Non-pigmented ciliary epithelial cell (primary cell): ENCODE measurements at regions not wholly inside any gene's neighbourhood (a gene's known extent, or its start where the extent isn't known, plus 50 kb on each side); places are given as distances from the start of the nearest gene placed in this dataset.
"Not testable (repeated sequence)": the region's sequence is repeated elsewhere in the genome, so short reads cannot be mapped to it uniquely, and the experiment has no call there.

Experiments
- DNase-seq: peaks from one replicate; pipeline ENCODE4 v3.0.0-alpha.2; 2010; ENCODE audit warnings: low read depth

- no peak for DNase-seq
Observed at GRCh38 chr9:15113288-15113687, 193.7 kb downstream of the TTC39B start.

- DNase-seq, result no peak
Observed at GRCh38 chr9:15111071-15111470, 195.9 kb downstream of the TTC39B start.

GRCh38 chr9:15104826-15105420, 194.7 kb upstream of the FREM1 start:
- no peak for DNase-seq

- DNase-seq, result no peak
Observed at GRCh38 chr9:15103290-15103689, 193.1 kb upstream of the FREM1 start.

- DNase-seq, result no peak
Observed at GRCh38 chr9:15101095-15101494, 190.9 kb upstream of the FREM1 start.

GRCh38 chr9:15100571-15100970, 190.3 kb upstream of the FREM1 start:
- DNase-seq, result no peak

- DNase-seq, result no peak
Observed at GRCh38 chr9:15096972-15097371, 186.7 kb upstream of the FREM1 start.

- DNase-seq, result peak; percentile 5
Observed at GRCh38 chr9:15086778-15087324, 176.6 kb upstream of the FREM1 start.

- no peak for DNase-seq
Observed at GRCh38 chr9:15086156-15086763, 176.0 kb upstream of the FREM1 start.

GRCh38 chr9:15081021-15081753, 171.0 kb upstream of the FREM1 start:
- no peak for DNase-seq

GRCh38 chr9:15080401-15080800, 170.2 kb upstream of the FREM1 start:
- DNase-seq, result no peak

- DNase-seq, result no peak
Observed at GRCh38 chr9:15079989-15080388, 169.8 kb upstream of the FREM1 start.

GRCh38 chr9:15077946-15078729, 167.9 kb upstream of the FREM1 start:
- no peak for DNase-seq

GRCh38 chr9:15073620-15074019, 163.4 kb upstream of the FREM1 start:
- DNase-seq, result no peak

GRCh38 chr9:15070716-15071115, 160.5 kb upstream of the FREM1 start:
- DNase-seq, result no peak

- no peak for DNase-seq
Observed at GRCh38 chr9:15069106-15069505, 158.9 kb upstream of the FREM1 start.

- DNase-seq, result no peak
Observed at GRCh38 chr9:15068261-15068660, 158.0 kb upstream of the FREM1 start.

GRCh38 chr9:15059003-15059402, 148.8 kb upstream of the FREM1 start:
- DNase-seq, result no peak

GRCh38 chr9:15058236-15058635, 148.0 kb upstream of the FREM1 start:
- no peak for DNase-seq

GRCh38 chr9:15055284-15055683, 145.1 kb upstream of the FREM1 start:
- DNase-seq, result not testable (repeated sequence)

- DNase-seq, result no peak
Observed at GRCh38 chr9:15048772-15049171, 138.5 kb upstream of the FREM1 start.

GRCh38 chr9:15047028-15047551, 136.9 kb upstream of the FREM1 start:
- DNase-seq, result no peak
